Natural killer cell (primary cell): ENCODE measurements at regions not wholly inside any gene's neighbourhood (a gene's known extent, or its start where the extent isn't known, plus 50 kb on each side); places are given as distances from the start of the nearest gene placed in this dataset.

Experiments used
- ATAC-seq, 3 donors: fragments of 150-1000 bp in 2 of 3; fragments of 200-7000 bp in 1 of 3; cut with Tn5 transposase; 1 replicate in 1 of 3; 2 replicates in 2 of 3; pipeline ENCODE4 v1.10.0; 2021; ENCODE audit warnings: mild to moderate bottlenecking in 2 of 3, moderate library complexity in 2 of 3
- DNase-seq, 2 donors: peaks; one replicate each; pipeline versions ENCODE4 v3.0.0 to v3.0.0-alpha.2; 2013 to 2021; ENCODE audit warnings: mixed read lengths in 1 of 2
- H3K27ac ChIP-seq: one replicate; pipeline ENCODE4 v1.5.1; 2013; ENCODE audit warnings: mild to moderate bottlenecking, low read length
- H3K27me3 ChIP-seq: one replicate; pipeline ENCODE4 v1.6.1; 2013; ENCODE audit warnings: low read length; ENCODE audit not compliant: control insufficient read depth, insufficient read depth
- H3K36me3 ChIP-seq: one replicate; pipeline ENCODE4 v1.6.1; 2013; ENCODE audit warnings: low read length; ENCODE audit not compliant: control insufficient read depth, insufficient read depth
- H3K4me1 ChIP-seq: one replicate; pipeline ENCODE4 v1.6.1; 2013; ENCODE audit warnings: low read length; ENCODE audit not compliant: control insufficient read depth, insufficient read depth
- H3K4me3 ChIP-seq: one replicate; pipeline ENCODE4 v1.5.1; 2013; ENCODE audit warnings: low read length
- H3K9me3 ChIP-seq: one replicate; pipeline ENCODE4 v1.6.1; 2013; ENCODE audit warnings: low read length; ENCODE audit not compliant: control insufficient read depth, insufficient read depth
- H3K27ac Mint-ChIP-seq, 2 donors: one replicate each; pipeline ENCODE4 v1.8.0; 2022; ENCODE audit warnings: mild to moderate bottlenecking in 2 of 2, mixed read lengths in 2 of 2, moderate library complexity in 1 of 2
- H3K27me3 Mint-ChIP-seq, 2 donors: one replicate each; pipeline ENCODE4 v1.8.0; 2022; ENCODE audit warnings: low read depth in 2 of 2, mixed read lengths in 2 of 2
- H3K36me3 Mint-ChIP-seq: one replicate; pipeline ENCODE4 v1.8.0; 2022; ENCODE audit warnings: mixed read lengths
- H3K4me1 Mint-ChIP-seq, 2 donors: one replicate each; pipeline ENCODE4 v1.8.0; 2022; ENCODE audit warnings: mixed read lengths in 2 of 2
- H3K4me3 Mint-ChIP-seq: one replicate; pipeline ENCODE4 v1.8.0; 2022; ENCODE audit warnings: mild to moderate bottlenecking, moderate library complexity, mixed read lengths
- H3K9me3 Mint-ChIP-seq, 2 donors: one replicate each; pipeline ENCODE4 v1.8.0; 2022; ENCODE audit warnings: mixed read lengths in 2 of 2
- WGBS: methylation state at CpG from one replicate; pipeline ENCODE4 v1.1.7; 2013; ENCODE audit warnings: missing lambda C conversion rate; ENCODE audit not compliant: insufficient coverage; 5-methylcytosine and 5-hydroxymethylcytosine counted together
- intact Hi-C: fragments of 100-400 bp; cut with micrococcal nuclease; formaldehyde crosslinking; loops from one replicate; pipeline ENCODE4 v1.14.2; 2022
- TF ChIP-seq, protein P1 (sequence below): fragments of 200-600 bp; IDR thresholded peaks from one replicate; pipeline ENCODE4 v1.8.0; 2022; ENCODE audit warnings: antibody characterized with exemption

- Mint-ChIP-seq H3K27ac (no peak overlapping the region), H3K9me3 (no peaks in the 10 kb centered on the region), H3K4me3 (no peak overlapping the region), H3K36me3 (no peaks in the 10 kb centered on the region), H3K27me3 (no peaks in the 10 kb centered on the region), H3K4me1 (peaks cover 12 to 17% of the 10 kb centered on the region in 2 donors)
- DNase-seq (no peak), ATAC-seq (no peak)
- no peaks in the 10 kb centered on the region for H3K27me3 ChIP-seq
- intact Hi-C loops = no loop called here
- H3K4me3 ChIP-seq = no peak overlapping the region
- H3K36me3 ChIP-seq = no peaks in the 10 kb centered on the region
- TF ChIP-seq, protein P1, sequence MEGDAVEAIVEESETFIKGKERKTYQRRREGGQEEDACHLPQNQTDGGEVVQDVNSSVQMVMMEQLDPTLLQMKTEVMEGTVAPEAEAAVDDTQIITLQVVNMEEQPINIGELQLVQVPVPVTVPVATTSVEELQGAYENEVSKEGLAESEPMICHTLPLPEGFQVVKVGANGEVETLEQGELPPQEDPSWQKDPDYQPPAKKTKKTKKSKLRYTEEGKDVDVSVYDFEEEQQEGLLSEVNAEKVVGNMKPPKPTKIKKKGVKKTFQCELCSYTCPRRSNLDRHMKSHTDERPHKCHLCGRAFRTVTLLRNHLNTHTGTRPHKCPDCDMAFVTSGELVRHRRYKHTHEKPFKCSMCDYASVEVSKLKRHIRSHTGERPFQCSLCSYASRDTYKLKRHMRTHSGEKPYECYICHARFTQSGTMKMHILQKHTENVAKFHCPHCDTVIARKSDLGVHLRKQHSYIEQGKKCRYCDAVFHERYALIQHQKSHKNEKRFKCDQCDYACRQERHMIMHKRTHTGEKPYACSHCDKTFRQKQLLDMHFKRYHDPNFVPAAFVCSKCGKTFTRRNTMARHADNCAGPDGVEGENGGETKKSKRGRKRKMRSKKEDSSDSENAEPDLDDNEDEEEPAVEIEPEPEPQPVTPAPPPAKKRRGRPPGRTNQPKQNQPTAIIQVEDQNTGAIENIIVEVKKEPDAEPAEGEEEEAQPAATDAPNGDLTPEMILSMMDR = no peak
- H3K4me1 ChIP-seq = peaks cover 7% of the 10 kb centered on the region
- H3K27ac ChIP-seq = no peak overlapping the region
- WGBS = 90% methylated on average over 4 of the region's 4 CpGs
- H3K9me3 ChIP-seq = no peaks in the 10 kb centered on the region
These were observed 217.2 kb downstream of the BCAS1 start for GRCh38 chr20:53853111-53853713.

DNA sequence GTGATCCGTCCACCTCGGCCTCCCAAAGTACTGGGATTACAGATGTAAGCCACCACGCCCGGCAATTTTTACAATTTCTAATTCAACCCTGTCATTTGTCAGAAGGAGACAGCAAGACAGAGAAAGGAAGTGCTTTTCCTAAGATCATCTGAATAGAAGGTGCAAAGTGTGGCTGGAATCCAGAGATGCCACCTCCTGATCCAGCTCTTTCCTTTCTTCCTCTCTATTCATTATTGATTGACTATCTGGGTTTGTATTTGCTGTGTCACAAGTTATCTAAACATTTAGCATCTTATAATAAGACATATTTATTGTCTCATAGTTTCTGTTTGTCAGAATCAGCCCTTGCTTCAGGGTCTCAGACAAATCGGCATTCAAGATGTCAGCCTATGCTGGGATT, 217.7 kb downstream of the BCAS1 start:
- TF ChIP-seq, protein P1 = no peak
- H3K9me3 ChIP-seq = no peaks in the 10 kb centered on the region
- H3K27me3 ChIP-seq = no peaks in the 10 kb centered on the region
- ATAC-seq = no peak
- H3K27ac Mint-ChIP-seq = no peak overlapping the region
- H3K4me1 ChIP-seq = peaks cover 7% of the 10 kb centered on the region
- intact Hi-C loops = no loop called here
- DNase-seq = no peak
- H3K27ac ChIP-seq = no peak overlapping the region
- no peaks in the 10 kb centered on the region for H3K36me3 Mint-ChIP-seq
- H3K4me3 Mint-ChIP-seq = no peak overlapping the region
- H3K9me3 Mint-ChIP-seq = no peaks in the 10 kb centered on the region
- H3K27me3 Mint-ChIP-seq = no peaks in the 10 kb centered on the region
- peaks cover 13 to 22% of the 10 kb centered on the region in 2 donors for H3K4me1 Mint-ChIP-seq
- no peaks in the 10 kb centered on the region for H3K36me3 ChIP-seq
- no peak overlapping the region for H3K4me3 ChIP-seq
- 96% methylated on average over 5 of the region's 5 CpGs for WGBS

DNA sequence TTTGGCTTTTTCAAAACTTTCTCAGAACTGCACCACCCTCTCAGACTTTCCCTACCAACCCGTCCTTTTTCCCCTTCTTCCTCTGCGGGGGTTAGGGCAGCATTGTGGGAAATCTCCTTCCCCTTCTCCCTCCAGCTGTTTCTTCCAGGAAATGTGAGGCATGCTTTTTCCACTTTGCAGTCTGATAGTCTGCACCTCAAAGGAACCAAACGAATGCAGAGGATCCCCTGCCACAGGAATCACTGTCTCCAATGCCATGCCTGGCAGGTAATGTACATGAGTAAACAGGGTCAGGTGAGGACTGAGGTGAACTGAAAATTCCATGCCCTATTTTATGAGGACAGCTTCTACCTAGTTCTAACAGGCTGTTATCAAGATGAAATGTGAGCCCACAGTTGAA, 218.4 kb downstream of the BCAS1 start:
- Histone ChIP-seq H3K9me3 (no peaks in the 10 kb centered on the region), H3K4me1 (peaks cover 11% of the 10 kb centered on the region), H3K36me3 (no peaks in the 10 kb centered on the region), H3K27ac (no peak overlapping the region), H3K27me3 (no peaks in the 10 kb centered on the region), H3K4me3 (no peak overlapping the region)
- Mint-ChIP-seq H3K9me3 (no peaks in the 10 kb centered on the region), H3K27me3 (no peaks in the 10 kb centered on the region), H3K36me3 (no peaks in the 10 kb centered on the region), H3K4me1 (peaks cover 20 to 24% of the 10 kb centered on the region in 2 donors), H3K27ac (no peak overlapping the region), H3K4me3 (no peak overlapping the region)
- 58% methylated on average over 3 of the region's 3 CpGs for WGBS
- DNase-seq (no peak), ATAC-seq (no peak)
- TF ChIP-seq, protein P1 = no peak
- intact Hi-C loops = no loop called here

DNA sequence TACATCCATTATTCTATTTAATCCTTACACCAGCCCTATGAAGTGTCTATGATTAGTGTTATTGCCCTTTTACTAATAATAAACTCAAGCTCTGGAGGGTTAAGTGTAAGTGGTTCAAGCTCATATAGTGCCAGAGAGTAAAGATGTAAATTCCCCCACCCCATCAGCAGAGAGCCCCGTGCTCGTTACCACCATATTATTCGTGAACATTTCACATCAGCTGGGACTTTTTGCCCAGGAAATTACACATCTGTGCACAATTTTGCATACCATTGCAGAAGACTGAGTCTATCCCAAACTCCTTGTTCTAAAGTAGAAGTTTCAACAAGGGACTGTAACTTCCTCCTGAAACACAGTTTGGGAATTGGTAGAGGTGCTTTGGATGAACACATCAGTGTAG, 220.1 kb downstream of the BCAS1 start:
- no peaks in the 10 kb centered on the region for H3K27me3 ChIP-seq
- WGBS = 53% methylated on average over 3 of the region's 3 CpGs
- ATAC-seq = no peak
- intact Hi-C loops = no loop called here
- H3K4me1 ChIP-seq = peaks cover 19% of the 10 kb centered on the region
- H3K4me3 ChIP-seq = no peak overlapping the region
- no peak overlapping the region for H3K27ac Mint-ChIP-seq
- TF ChIP-seq, protein P1 = no peak
- peaks cover 19 to 32% of the 10 kb centered on the region in 2 donors for H3K4me1 Mint-ChIP-seq
- DNase-seq = no peak
- H3K9me3 Mint-ChIP-seq = no peaks in the 10 kb centered on the region
- no peaks in the 10 kb centered on the region for H3K27me3 Mint-ChIP-seq
- no peaks in the 10 kb centered on the region for H3K9me3 ChIP-seq
- H3K4me3 Mint-ChIP-seq = no peak overlapping the region
- no peaks in the 10 kb centered on the region for H3K36me3 Mint-ChIP-seq
- no peak overlapping the region for H3K27ac ChIP-seq
- H3K36me3 ChIP-seq = no peaks in the 10 kb centered on the region
